Panc1 (cell line): ENCODE measurements at regions not wholly inside any gene's neighbourhood (a gene's known extent, or its start where the extent isn't known, plus 50 kb on each side); places are given as distances from the start of the nearest gene placed in this dataset.

Experiments
- ATAC-seq: fragments of 200-7000 bp; cut with Tn5 transposase; 2 replicates; pipeline ENCODE4 v1.9.1; 2020; ENCODE audit warnings: mild to moderate bottlenecking, moderate library complexity
- BruUV-seq: library from RNA; stranded (reverse); fragments of 400-500 nt; replicated peaks from 2 replicates; lab custom pipeline; 2021; lab: Mats Ljungman, UMichigan
- CTCF ChIA-PET: fragments of 300-600 bp; sonication (Branson Sonifier 250); formaldehyde crosslinking; loops from one replicate; lab custom pipeline; 2022; ENCODE audit warnings: antibody characterized with exemption; lab: Charles Lee
- POLR2A ChIA-PET: fragments of 300-600 bp; sonication (Branson Sonifier 250); formaldehyde crosslinking; loops from one replicate; lab custom pipeline; 2022; ENCODE audit warnings: antibody characterized with exemption; lab: Charles Lee
- DNase-seq: peaks from one replicate; pipeline ENCODE4 v3.0.0-alpha.2; 2010; ENCODE audit warnings: low read depth, low spot score
- H3K27ac ChIP-seq: 2 replicates; pipeline ENCODE4 v1.5.1; 2011; ENCODE audit warnings: mild to moderate bottlenecking, low read length, inconsistent platforms
- H3K27me3 ChIP-seq: fragments of 200-500 bp; sonication (Bioruptor generic); 2 replicates; pipeline ENCODE4 v1.6.0; 2014; ENCODE audit warnings: low read length, inconsistent platforms; ENCODE audit not compliant: control insufficient read depth, insufficient read depth
- H3K36me3 ChIP-seq: fragments of 200-500 bp; sonication (Bioruptor generic); 2 replicates; pipeline ENCODE4 v1.5.1; 2014; ENCODE audit warnings: inconsistent platforms, mild to moderate bottlenecking, low read length, moderate library complexity; ENCODE audit not compliant: control insufficient read depth, insufficient read depth
- H3K4me1 ChIP-seq: 2 replicates; pipeline ENCODE4 v1.5.1; 2011; ENCODE audit warnings: inconsistent platforms, mild to moderate bottlenecking, low read length, moderate library complexity; ENCODE audit not compliant: control insufficient read depth, insufficient read depth
- H3K4me3 ChIP-seq, 2 experiments: 2 replicates each; pipeline ENCODE4 v1.5.1; 2011 to 2012; ENCODE audit warnings: low read depth in 2 of 2, low read length in 2 of 2, mild to moderate bottlenecking in 2 of 2, inconsistent platforms in 1 of 2, moderate library complexity in 1 of 2
- H3K9me3 ChIP-seq: fragments of 200-500 bp; sonication (Bioruptor generic); 2 replicates; pipeline ENCODE4 v1.5.1; 2014; ENCODE audit warnings: low read depth, mild to moderate bottlenecking, inconsistent platforms, low read length, moderate library complexity; ENCODE audit not compliant: control insufficient read depth, insufficient read depth
- CTCF ChIP-seq: fragments of 450-650 bp; IDR thresholded peaks from 2 replicates; pipeline ENCODE4 v1.5.1; 2017; ENCODE audit warnings: mild to moderate bottlenecking
- POLR2AphosphoS5 ChIP-seq: IDR thresholded peaks from 2 replicates; pipeline ENCODE4 v1.6.1; 2012; ENCODE audit warnings: mild to moderate bottlenecking, low read depth, low read length, moderate library complexity
- REST ChIP-seq, 2 experiments: IDR thresholded peaks; 2 replicates each; pipeline ENCODE4 v1.6.1; 2011 to 2012; ENCODE audit warnings: low read depth in 2 of 2, control low read depth in 1 of 2, low read length in 1 of 2, mild to moderate bottlenecking in 1 of 2, moderate library complexity in 1 of 2; ENCODE audit not compliant: insufficient read depth in 1 of 2
- SIN3A ChIP-seq: IDR thresholded peaks from 2 replicates; pipeline ENCODE4 v1.6.1; 2012; ENCODE audit warnings: low read depth, mild to moderate bottlenecking, low read length, moderate library complexity, borderline replicate concordance; ENCODE audit not compliant: insufficient read depth
- TCF7L2 ChIP-seq: IDR thresholded peaks from 2 replicates; pipeline ENCODE4 v1.6.1; 2011; ENCODE audit warnings: mild to moderate bottlenecking, low read depth, low read length, inconsistent platforms
- in situ Hi-C: cut with HindIII; loops from 2 replicates; pipeline ENCODE4 v1.10.0; 2016; ENCODE audit warnings: low sequenced_read_pairs, low pct_unique_long_range_greater_than_20kb
- intact Hi-C: fragments of 100-400 bp; cut with micrococcal nuclease; formaldehyde crosslinking; loops from one replicate; pipeline ENCODE4 v1.10.0; 2022; ENCODE audit not compliant: unreplicated experiment

- no peak for ATAC-seq
These were observed 607.1 kb downstream of the HDGFL1 start for GRCh38 chr6:23176471-23176870.

GRCh38 chr6:23176883-23177282 lies 607.5 kb downstream of the HDGFL1 start:
- intact Hi-C loops = no loop called here
- H3K36me3 ChIP-seq = no peaks in the 10 kb centered on the region
- ChIA-PET CTCF (no interaction called here), POLR2A (no interaction called here)
- TF ChIP-seq POLR2AphosphoS5 (no peak), REST (IDR thresholded peaks at IDR 0.05; ENCODE audit: insufficient read depth in 1 of 2, low read depth in 2 of 2, low read length in 1 of 2) (no peak), SIN3A (no peak), TCF7L2 (no peak), CTCF (no peak; the same call in 1 of the 2 replicates)
- no peak for ATAC-seq
- H3K4me1 ChIP-seq = peaks cover 2% of the 10 kb centered on the region; the same call in 1 of the 2 replicates
- H3K9me3 ChIP-seq = no peaks in the 10 kb centered on the region
- H3K27me3 ChIP-seq = no peaks in the 10 kb centered on the region
- BruUV-seq = no TSS peak
- in situ Hi-C loops = no loop called here
- no peak overlapping the region for H3K27ac ChIP-seq
- DNase-seq = no peak
- no peak overlapping the region for H3K4me3 ChIP-seq

More at GRCh38 chr6:23176471-23176870, 607.1 kb downstream of the HDGFL1 start:
- Histone ChIP-seq H3K36me3 (no peaks in the 10 kb centered on the region), H3K4me3 (no peak overlapping the region), H3K27ac (no peak overlapping the region), H3K27me3 (no peaks in the 10 kb centered on the region), H3K9me3 (no peaks in the 10 kb centered on the region), H3K4me1 (peaks cover 2% of the 10 kb centered on the region; the same call in 1 of the 2 replicates)
- no peak for TF ChIP-seq POLR2AphosphoS5
- no peak for TF ChIP-seq TCF7L2
- TF ChIP-seq SIN3A = no peak
- no peak for TF ChIP-seq REST (IDR thresholded peaks at IDR 0.05; ENCODE audit: insufficient read depth in 1 of 2, low read depth in 2 of 2, low read length in 1 of 2)
- TF ChIP-seq CTCF = no peak
- ChIA-PET POLR2A (no interaction called here), CTCF (no interaction called here)
- no peak for DNase-seq
- in situ Hi-C loops (no loop called here), intact Hi-C loops (no loop called here)
- no TSS peak for BruUV-seq
